Left lung (tissue), 4 donors: ENCODE measurements at regions not wholly inside any gene's neighbourhood (a gene's known extent, or its start where the extent isn't known, plus 50 kb on each side); places are given as distances from the start of the nearest gene placed in this dataset.

ENCODE experiments used
- ATAC-seq: fragments of 200-7000 bp; cut with Tn5 transposase; one replicate; pipeline ENCODE4 v1.9.1; 2020; ENCODE audit warnings: moderate library complexity
- DNase-seq, 4 donors: peaks; one replicate each; pipeline ENCODE4 v3.0.0-alpha.2; 2013 to 2020
- H3K27ac ChIP-seq, 2 donors: fragments of 200-600 bp; sonication (generic) in 1 of 2; one replicate each; pipeline versions ENCODE4 v1.5.0 to v1.8.0; 2020 to 2021
- H3K27me3 ChIP-seq, 2 donors: fragments of 200-600 bp; sonication (generic) in 1 of 2; one replicate each; pipeline versions ENCODE4 v1.5.0 to v1.8.0; 2020 to 2021
- H3K36me3 ChIP-seq, 2 donors: fragments of 200-600 bp; sonication (generic) in 1 of 2; one replicate each; pipeline versions ENCODE4 v1.5.0 to v1.8.0; 2020 to 2021
- H3K4me1 ChIP-seq, 2 donors: fragments of 200-600 bp; one replicate each; pipeline ENCODE4 v1.8.0; 2021
- H3K4me3 ChIP-seq, 2 donors: fragments of 200-600 bp; sonication (generic) in 1 of 2; one replicate each; pipeline versions ENCODE4 v1.5.0 to v1.8.0; 2020 to 2021; ENCODE audit warnings: mild to moderate bottlenecking in 1 of 2
- H3K9me3 ChIP-seq, 2 donors: fragments of 200-600 bp; sonication (generic) in 1 of 2; one replicate each; pipeline versions ENCODE4 v1.5.0 to v1.8.0; 2020 to 2021
- intact Hi-C, 2 donors: fragments of 100-400 bp; cut with DNase I; formaldehyde crosslinking; loops; one replicate each; pipeline versions ENCODE4 v1.11.2 to v1.14.2; 2022
- TF ChIP-seq, protein P1 (sequence below), 2 donors: fragments of 200-600 bp; sonication (generic) in 1 of 2; IDR thresholded peaks; one replicate each; pipeline versions ENCODE4 v1.5.0 to v1.8.0; 2021; ENCODE audit warnings: antibody characterized with exemption in 2 of 2
- donor health status: DM: no; HTN: yes; CAD: no.
- donor health status: DM: no; HTN: no; CAD: no.

DNA sequence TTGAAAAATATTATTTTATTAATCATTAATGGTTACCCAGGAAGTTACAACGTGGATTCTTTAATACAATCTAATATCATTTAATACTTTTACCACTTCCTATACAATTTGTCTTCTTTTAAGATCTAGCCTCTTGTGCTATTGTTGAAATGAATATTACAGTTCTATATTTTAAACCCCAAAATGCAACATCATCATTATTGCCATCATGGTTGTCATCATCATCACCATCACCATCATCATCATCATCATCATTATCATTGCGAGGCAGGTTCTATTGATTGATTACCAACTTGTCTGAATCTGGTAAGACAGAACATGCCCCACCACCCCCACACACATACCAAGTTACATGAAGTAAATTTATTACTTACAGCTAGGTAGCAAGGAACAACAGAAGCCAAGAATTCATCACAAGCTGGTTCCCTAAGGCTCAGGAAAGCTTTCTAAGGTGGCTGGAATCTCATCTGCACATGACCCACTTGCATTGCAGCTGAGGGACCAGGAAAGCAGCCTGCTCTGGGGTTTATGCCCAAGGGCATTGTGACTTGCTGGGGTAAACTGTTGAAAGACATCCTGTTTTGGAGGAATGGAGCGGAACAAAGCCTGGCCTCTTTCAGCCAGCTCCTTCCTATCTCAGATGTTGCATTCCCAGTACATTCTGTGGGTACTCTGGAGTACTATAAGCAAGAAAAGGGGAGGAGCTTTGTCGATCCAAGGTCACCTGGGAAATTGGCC is 418.1 kb downstream of the PRR16 start:
- Histone ChIP-seq H3K27ac (no peak overlapping the region), H3K4me1 (no peaks in the 10 kb centered on the region), H3K9me3 (no peaks in the 10 kb centered on the region), H3K36me3 (no peaks in the 10 kb centered on the region), H3K27me3 (no peaks in the 10 kb centered on the region), H3K4me3 (no peak overlapping the region)
- ATAC-seq (no peak), DNase-seq (no peak)
- TF ChIP-seq, protein P1, sequence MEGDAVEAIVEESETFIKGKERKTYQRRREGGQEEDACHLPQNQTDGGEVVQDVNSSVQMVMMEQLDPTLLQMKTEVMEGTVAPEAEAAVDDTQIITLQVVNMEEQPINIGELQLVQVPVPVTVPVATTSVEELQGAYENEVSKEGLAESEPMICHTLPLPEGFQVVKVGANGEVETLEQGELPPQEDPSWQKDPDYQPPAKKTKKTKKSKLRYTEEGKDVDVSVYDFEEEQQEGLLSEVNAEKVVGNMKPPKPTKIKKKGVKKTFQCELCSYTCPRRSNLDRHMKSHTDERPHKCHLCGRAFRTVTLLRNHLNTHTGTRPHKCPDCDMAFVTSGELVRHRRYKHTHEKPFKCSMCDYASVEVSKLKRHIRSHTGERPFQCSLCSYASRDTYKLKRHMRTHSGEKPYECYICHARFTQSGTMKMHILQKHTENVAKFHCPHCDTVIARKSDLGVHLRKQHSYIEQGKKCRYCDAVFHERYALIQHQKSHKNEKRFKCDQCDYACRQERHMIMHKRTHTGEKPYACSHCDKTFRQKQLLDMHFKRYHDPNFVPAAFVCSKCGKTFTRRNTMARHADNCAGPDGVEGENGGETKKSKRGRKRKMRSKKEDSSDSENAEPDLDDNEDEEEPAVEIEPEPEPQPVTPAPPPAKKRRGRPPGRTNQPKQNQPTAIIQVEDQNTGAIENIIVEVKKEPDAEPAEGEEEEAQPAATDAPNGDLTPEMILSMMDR (IDR thresholded peaks at IDR 0.05), result no peak
- intact Hi-C loops, result no loop called here

DNA sequence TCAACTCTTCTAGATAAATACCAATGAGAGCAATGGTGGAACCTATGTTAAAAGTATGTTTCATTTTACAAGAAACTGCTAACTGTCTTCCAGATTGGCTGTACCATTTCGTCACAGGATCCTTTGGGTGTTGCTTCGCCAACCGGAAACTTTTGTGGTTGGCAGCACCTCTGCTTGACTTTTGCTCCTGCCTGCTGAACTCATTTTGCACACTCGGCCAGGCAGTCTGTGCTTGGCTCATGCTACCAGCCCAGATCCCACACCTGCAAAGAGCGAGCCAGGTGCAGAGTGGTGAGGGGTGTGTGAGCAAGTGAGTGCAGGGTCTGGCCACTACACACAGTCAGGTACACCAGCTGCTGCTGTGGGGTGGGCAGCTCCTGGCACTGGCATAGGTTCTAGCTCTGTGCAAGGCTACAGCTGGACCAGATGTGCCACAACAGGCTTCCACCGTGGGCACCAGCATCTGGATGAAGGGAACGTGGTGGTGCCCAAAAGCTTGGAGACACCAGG is 422.3 kb downstream of the PRR16 start:
- Histone ChIP-seq H3K27ac (no peak overlapping the region), H3K4me1 (no peaks in the 10 kb centered on the region), H3K27me3 (no peaks in the 10 kb centered on the region), H3K4me3 (no peak overlapping the region), H3K36me3 (no peaks in the 10 kb centered on the region), H3K9me3 (peaks cover 0 to under 1% of the 10 kb centered on the region in 2 donors)
- TF ChIP-seq, protein P1 (IDR thresholded peaks at IDR 0.05), result no peak
- DNase-seq (no peak), ATAC-seq (no peak)
- intact Hi-C loops, result no loop called here

DNA sequence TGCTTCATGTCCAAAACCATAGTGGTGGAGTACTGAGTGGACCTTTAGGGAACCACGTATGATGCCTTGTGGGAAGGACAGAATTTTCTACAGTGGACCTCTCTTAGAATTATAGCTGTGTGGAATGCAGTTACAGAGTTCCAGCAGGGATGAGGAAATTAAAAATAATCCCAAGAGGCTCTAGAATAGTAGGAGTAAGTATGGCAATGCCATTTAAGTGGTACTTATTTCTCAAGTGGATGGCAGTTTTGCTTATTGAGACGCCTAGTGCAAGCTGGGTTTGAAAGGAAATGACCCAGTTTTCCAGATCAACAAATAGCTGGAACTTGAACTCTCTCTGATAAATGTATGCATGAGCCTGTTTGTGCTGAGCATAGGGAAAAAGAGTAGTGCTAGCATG is 431.6 kb downstream of the PRR16 start:
- TF ChIP-seq, protein P1 (IDR thresholded peaks at IDR 0.05), result no peak
- ATAC-seq (peak; percentile 88), DNase-seq (no peak)
- Histone ChIP-seq H3K9me3 (peaks cover 0 to 2% of the 10 kb centered on the region in 2 donors), H3K4me3 (no peak overlapping the region), H3K27ac (no peak overlapping the region), H3K4me1 (no peaks in the 10 kb centered on the region), H3K27me3 (no peaks in the 10 kb centered on the region), H3K36me3 (no peaks in the 10 kb centered on the region)
- intact Hi-C loops, result no loop called here

DNA sequence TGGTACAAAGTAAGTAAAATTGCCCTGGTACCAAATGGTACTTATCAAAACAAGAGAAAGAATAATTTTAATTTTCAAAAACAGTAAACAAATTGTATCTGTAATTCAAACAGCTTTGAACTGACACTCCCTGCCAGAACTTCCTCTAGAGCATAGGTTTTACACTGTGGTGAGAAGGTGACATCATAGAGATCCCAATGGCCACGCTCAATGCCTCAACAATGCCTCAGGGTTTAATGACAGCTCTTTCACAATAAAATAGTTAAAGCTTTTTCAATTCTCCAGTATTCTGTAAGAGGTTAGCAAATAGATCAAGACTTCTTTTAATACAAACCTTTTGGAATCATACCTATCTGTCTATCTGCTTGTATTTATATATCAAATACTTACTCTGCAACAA is 437.1 kb downstream of the PRR16 start:
- no peak for DNase-seq
- H3K4me1 ChIP-seq, result no peaks in the 10 kb centered on the region
- no peaks in the 10 kb centered on the region for H3K36me3 ChIP-seq
- TF ChIP-seq, protein P1 (IDR thresholded peaks at IDR 0.05), result no peak
- H3K4me3 ChIP-seq, result no peak overlapping the region
- peaks cover 0 to 3% of the 10 kb centered on the region in 2 donors for H3K9me3 ChIP-seq
- ATAC-seq, result no peak
- no peaks in the 10 kb centered on the region for H3K27me3 ChIP-seq
- no peak overlapping the region for H3K27ac ChIP-seq
- intact Hi-C loops, result no loop called here

DNA sequence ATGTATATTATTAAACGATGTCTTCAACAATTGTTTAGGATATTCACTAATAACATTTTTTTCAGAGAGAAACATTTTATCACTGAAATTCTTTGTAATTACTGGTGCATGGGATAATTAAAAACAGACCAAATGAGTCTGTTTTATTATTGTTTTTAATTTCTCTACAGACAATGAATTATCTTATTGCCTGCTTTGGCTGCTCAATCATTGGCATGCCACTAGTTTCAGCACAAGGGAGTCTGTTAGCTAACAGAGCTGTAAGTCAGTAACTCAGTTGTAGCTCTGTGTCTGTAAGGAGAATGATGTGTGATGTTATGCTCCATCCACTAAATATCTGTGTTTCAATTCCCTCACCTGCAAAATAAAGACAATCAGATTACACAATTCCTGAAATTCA is 443.9 kb downstream of the PRR16 start:
- DNase-seq, result no peak
- no peaks in the 10 kb centered on the region for H3K36me3 ChIP-seq
- no peak overlapping the region for H3K4me3 ChIP-seq
- intact Hi-C loops, result no loop called here
- no peak for ATAC-seq
- H3K27me3 ChIP-seq, result no peaks in the 10 kb centered on the region
- H3K27ac ChIP-seq, result no peak overlapping the region
- no peaks in the 10 kb centered on the region for H3K4me1 ChIP-seq
- peaks cover 0 to 3% of the 10 kb centered on the region in 2 donors for H3K9me3 ChIP-seq
- TF ChIP-seq, protein P1 (IDR thresholded peaks at IDR 0.05), result no peak
